Motor neuron (in vitro differentiated cells): ENCODE measurements at regions not wholly inside any gene's neighbourhood (a gene's known extent, or its start where the extent isn't known, plus 50 kb on each side); places are given as distances from the start of the nearest gene placed in this dataset.

ENCODE experiments used
- ATAC-seq, 8 experiments: fragments of 200-7000 bp; cut with Tn5 transposase; replicated peaks in 6 of 8; 2 replicates each; pipeline ENCODE4 v1.8.0; 2021; ENCODE audit warnings: mild to moderate bottlenecking in 8 of 8, moderate library complexity in 8 of 8
- H3K27ac ChIP-seq, 2 donors: fragments of 250-450 bp; sonication (Bioruptor Pico); 2 replicates each; pipeline ENCODE4 v1.9.0; 2021; ENCODE audit warnings: antibody characterized with exemption in 2 of 2, mild to moderate bottlenecking in 2 of 2, moderate library complexity in 1 of 2
- H3K4me1 ChIP-seq, 2 donors: fragments of 250-450 bp; sonication (Bioruptor Pico); replicated peaks in 1 of 2; 2 replicates each; pipeline ENCODE4 v1.6.1; 2021; ENCODE audit warnings: antibody characterized with exemption in 2 of 2, mild to moderate bottlenecking in 2 of 2, moderate library complexity in 1 of 2
- H3K4me3 ChIP-seq, 5 donors: fragments of 250-450 bp; sonication (Bioruptor Pico); 2 replicates each; pipeline ENCODE4 v1.9.0; 2021; ENCODE audit warnings: antibody characterized with exemption in 5 of 5, mild to moderate bottlenecking in 5 of 5, moderate library complexity in 4 of 5
- WGBS, 10 experiments: fragments of 450-650 bp; shearing (Covaris generic); methylation state at CpG; one replicate each; pipeline ENCODE4 v1.0.0; 2022; 5-methylcytosine and 5-hydroxymethylcytosine counted together
- in situ Hi-C, 9 experiments: fragments of 400-800 bp; cut with MboI; loops; one replicate each; pipeline ENCODE4 v1.15.0; 2021; ENCODE audit warnings: low sequenced_read_pairs in 9 of 9, low pct_unique_long_range_greater_than_20kb in 2 of 9; ENCODE audit not compliant: unreplicated experiment in 9 of 9

DNA sequence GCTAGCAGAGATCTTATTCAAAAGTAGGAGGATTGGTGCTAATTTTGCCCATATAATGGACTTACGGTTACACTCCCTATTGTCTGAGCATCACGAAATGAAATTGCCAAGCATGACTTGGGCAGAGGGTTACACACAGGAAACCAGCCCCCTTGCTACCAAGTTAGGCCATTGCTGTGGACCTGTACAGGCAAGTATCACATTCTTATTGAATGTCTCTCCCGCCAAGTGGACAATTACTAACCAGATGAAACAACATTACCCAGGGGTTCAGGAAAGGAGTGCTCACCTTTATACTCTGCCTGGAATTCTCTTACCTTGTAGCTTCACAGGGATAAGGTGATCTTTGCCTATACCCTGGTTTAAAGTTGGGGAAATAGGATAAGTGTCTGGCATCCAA is 70.6 kb upstream of the TOX3 start:
- no peak for ATAC-seq
- Histone ChIP-seq H3K4me3 (no peak overlapping the region), H3K4me1 (peaks cover 2 to 5% of the 10 kb centered on the region in 2 donors), H3K27ac (no peak overlapping the region)
- in situ Hi-C loops, result no loop called here
- WGBS, 10 experiments, result 20 to 100% (median 50%) methylated on average over 1 to 3 of the region's 3 CpGs; no CpG with 5 or more reads in 3 of the 10 experiments

GRCh38 chr16:52613508-52613907 is 66.6 kb upstream of the TOX3 start:
- in situ Hi-C loops, result no loop called here
- H3K4me1 ChIP-seq, result peaks cover 0 to 3% of the 10 kb centered on the region in 2 donors
- no peak for ATAC-seq
- WGBS, 10 experiments, result 0 to 89% (median 20%) methylated on average over 1 to 2 of the region's 2 CpGs; no CpG with 5 or more reads in 3 of the 10 experiments
- H3K4me3 ChIP-seq, result no peak overlapping the region
- H3K27ac ChIP-seq, result no peak overlapping the region

GRCh38 chr16:52611817-52612673 is 65.1 kb upstream of the TOX3 start:
- in situ Hi-C loops, result no loop called here
- peak in 6 of 8 experiments; percentile 22 to 91 (median 38) for ATAC-seq

DNA sequence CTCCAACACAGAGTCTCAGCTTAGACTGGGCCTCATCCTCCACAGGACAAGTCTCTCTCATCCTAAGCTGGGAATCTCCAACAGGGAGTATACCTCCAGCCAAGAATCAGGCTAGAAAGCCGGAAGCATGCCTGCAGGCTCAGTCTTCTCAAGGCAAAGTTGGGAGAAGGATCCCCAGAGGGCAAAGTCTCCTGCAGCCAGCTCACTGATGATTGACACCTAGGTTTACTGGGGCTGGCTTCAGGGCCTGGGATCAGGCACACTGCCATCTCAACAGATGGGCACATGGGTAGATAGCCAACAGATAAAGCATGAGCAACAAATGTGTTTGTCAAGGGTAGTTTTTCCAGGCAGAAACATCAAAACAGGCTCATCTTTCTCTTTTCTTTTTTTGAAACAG is 56.1 kb upstream of the TOX3 start:
- no peak for ATAC-seq
- no peak overlapping the region for H3K4me3 ChIP-seq
- H3K27ac ChIP-seq, result no peak overlapping the region
- H3K4me1 ChIP-seq, result no peaks in the 10 kb centered on the region
- in situ Hi-C loops, result no loop called here
- WGBS, 10 experiments, result 0 to 100% (median 60%) methylated on average over 1 of the region's 1 CpG; no CpG with 5 or more reads in 4 of the 10 experiments

More at GRCh38 chr16:52611817-52612673, 65.1 kb upstream of the TOX3 start:
- Histone ChIP-seq H3K4me3 (no peak overlapping the region), H3K27ac (no peak overlapping the region), H3K4me1 (peaks cover 0 to 3% of the 10 kb centered on the region in 2 donors)
- 0 to 77% (median 56%) methylated on average over 1 to 8 of the region's 9 CpGs; no CpG with 5 or more reads in 2 of the 10 experiments for WGBS, 10 experiments

- 3 to 87% (median 64%) methylated on average over 1 to 5 of the region's 5 CpGs for WGBS, 10 experiments
- H3K4me3 ChIP-seq, result no peak overlapping the region
- ATAC-seq, result no peak
- no peak overlapping the region for H3K27ac ChIP-seq
- no peaks in the 10 kb centered on the region for H3K4me1 ChIP-seq
- in situ Hi-C loops, result no loop called here
These were observed 51.0 kb upstream of the TOX3 start for GRCh38 chr16:52597772-52598483.

DNA sequence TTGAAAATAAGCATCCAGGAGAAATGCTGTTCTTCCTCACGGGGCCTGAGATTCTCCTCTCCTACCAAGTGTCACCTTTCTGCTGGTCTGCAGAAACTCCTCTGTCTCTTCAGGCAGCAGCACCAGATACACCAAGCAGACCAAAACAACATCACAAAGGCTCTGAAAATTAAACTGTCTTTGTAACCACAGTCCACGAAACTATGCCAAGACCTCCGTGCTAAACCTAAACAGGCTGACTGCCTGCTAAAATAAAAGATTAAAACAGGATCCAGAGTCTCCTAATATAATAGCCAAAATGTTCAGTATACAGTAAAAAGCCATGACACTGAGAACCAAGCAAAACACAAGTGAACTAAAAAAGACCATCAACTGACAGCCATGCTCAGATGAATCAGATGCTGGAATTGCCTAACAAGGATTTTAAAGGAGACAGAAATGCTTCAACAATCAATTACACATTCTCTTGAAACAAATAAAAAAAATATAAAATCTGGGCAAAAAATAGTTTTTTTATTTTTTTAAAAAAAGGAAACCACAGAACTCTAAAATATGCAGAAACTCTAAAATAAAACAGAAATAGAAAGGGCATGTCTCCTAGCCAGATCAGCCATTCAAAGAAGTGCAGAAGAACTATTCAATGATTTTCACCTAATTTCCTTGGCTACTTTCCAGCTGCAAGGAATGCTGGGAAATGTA is 50.3 kb upstream of the TOX3 start:
- Histone ChIP-seq H3K27ac (no peak overlapping the region), H3K4me1 (no peaks in the 10 kb centered on the region), H3K4me3 (no peak overlapping the region)
- 0 to 100% (median 71%) methylated on average over 1 to 3 of the region's 3 CpGs; no CpG with 5 or more reads in 1 of the 10 experiments for WGBS, 10 experiments
- ATAC-seq, result no peak
- in situ Hi-C loops, result no loop called here
